Brain microvascular endothelial cell (primary cell): ENCODE measurements at regions not wholly inside any gene's neighbourhood (a gene's known extent, or its start where the extent isn't known, plus 50 kb on each side); places are given as distances from the start of the nearest gene placed in this dataset.

ENCODE experiments used
- DNase-seq: peaks from one replicate; pipeline ENCODE4 v3.0.0-alpha.2; 2020
- H3K27ac ChIP-seq: fragments of 250-450 bp; sonication (Bioruptor Pico); 2 replicates; pipeline ENCODE4 v1.5.1; 2020; ENCODE audit warnings: mild to moderate bottlenecking, moderate library complexity
- H3K27me3 ChIP-seq: fragments of 250-450 bp; sonication (Bioruptor Pico); replicated peaks from 2 replicates; pipeline ENCODE4 v1.5.1; 2020; ENCODE audit warnings: mild to moderate bottlenecking
- H3K36me3 ChIP-seq: fragments of 250-450 bp; sonication (Bioruptor Pico); replicated peaks from 2 replicates; pipeline ENCODE4 v1.5.1; 2020; ENCODE audit warnings: mild to moderate bottlenecking
- H3K4me3 ChIP-seq: 2 replicates; pipeline ENCODE4 v1.5.1; 2011; ENCODE audit warnings: low read depth, mild to moderate bottlenecking, control low read depth, low read length, moderate library complexity
- in situ Hi-C: cut with HindIII; loops from 2 replicates; pipeline ENCODE4 v1.10.0; 2017; ENCODE audit warnings: low sequenced_read_pairs, low pct_ligation_motif_present
- TF ChIP-seq, protein P1 (sequence below): IDR thresholded peaks from 2 replicates; pipeline ENCODE4 v1.5.1; 2011; ENCODE audit warnings: low read depth, mild to moderate bottlenecking, moderate library complexity, low read length, control low read depth, inconsistent platforms; ENCODE audit errors: missing control alignments

DNA sequence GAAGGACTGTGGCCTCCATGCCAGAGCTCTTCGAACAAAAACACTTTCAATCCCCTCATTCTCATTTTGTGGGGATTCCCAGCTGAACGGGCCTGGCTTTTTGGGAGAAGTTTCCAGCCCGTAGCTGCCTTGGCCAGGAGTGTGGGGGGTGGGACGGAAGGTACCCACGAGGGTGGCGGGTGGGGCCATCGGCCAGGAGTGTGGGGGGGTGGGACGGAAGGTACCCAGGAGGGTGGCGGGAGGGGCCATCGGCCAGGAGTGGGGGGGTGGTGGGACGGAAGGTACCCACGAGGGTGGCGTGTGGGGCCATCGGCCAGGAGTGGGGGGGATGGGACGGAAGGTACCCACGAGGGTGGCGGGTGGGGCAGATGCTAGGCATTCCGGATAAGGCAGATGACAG is 71.7 kb upstream of the ZBTB18 start:
- TF ChIP-seq, protein P1, sequence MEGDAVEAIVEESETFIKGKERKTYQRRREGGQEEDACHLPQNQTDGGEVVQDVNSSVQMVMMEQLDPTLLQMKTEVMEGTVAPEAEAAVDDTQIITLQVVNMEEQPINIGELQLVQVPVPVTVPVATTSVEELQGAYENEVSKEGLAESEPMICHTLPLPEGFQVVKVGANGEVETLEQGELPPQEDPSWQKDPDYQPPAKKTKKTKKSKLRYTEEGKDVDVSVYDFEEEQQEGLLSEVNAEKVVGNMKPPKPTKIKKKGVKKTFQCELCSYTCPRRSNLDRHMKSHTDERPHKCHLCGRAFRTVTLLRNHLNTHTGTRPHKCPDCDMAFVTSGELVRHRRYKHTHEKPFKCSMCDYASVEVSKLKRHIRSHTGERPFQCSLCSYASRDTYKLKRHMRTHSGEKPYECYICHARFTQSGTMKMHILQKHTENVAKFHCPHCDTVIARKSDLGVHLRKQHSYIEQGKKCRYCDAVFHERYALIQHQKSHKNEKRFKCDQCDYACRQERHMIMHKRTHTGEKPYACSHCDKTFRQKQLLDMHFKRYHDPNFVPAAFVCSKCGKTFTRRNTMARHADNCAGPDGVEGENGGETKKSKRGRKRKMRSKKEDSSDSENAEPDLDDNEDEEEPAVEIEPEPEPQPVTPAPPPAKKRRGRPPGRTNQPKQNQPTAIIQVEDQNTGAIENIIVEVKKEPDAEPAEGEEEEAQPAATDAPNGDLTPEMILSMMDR = no peak
- Histone ChIP-seq H3K27me3 (no peaks in the 10 kb centered on the region), H3K27ac (no peak overlapping the region), H3K4me3 (no peak overlapping the region), H3K36me3 (no peaks in the 10 kb centered on the region)
- in situ Hi-C loops = no loop called here
- no peak for DNase-seq

DNA sequence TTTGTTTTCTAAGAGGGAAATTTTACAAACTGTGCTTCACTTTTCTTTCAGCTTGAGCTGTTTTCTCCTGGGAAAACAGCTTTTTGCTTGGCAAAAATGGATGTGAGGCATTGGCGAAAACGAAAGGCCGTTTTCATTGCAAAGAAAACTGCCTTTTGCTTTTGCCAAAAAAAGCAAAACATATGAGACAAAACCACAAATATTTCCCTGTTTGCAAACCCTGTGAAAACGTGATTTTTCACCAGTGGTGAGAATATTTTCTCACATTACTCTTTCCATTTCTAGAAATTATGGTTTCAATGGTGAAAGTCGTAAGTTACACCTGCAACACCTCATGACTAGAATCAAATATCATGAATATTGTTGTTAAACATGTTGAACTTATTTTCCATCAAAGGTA is 74.0 kb upstream of the ZBTB18 start:
- Histone ChIP-seq H3K4me3 (no peak overlapping the region), H3K36me3 (no peaks in the 10 kb centered on the region), H3K27ac (no peak overlapping the region), H3K27me3 (no peaks in the 10 kb centered on the region)
- in situ Hi-C loops = no loop called here
- TF ChIP-seq, protein P1 = no peak
- peak; percentile 39 for DNase-seq

DNA sequence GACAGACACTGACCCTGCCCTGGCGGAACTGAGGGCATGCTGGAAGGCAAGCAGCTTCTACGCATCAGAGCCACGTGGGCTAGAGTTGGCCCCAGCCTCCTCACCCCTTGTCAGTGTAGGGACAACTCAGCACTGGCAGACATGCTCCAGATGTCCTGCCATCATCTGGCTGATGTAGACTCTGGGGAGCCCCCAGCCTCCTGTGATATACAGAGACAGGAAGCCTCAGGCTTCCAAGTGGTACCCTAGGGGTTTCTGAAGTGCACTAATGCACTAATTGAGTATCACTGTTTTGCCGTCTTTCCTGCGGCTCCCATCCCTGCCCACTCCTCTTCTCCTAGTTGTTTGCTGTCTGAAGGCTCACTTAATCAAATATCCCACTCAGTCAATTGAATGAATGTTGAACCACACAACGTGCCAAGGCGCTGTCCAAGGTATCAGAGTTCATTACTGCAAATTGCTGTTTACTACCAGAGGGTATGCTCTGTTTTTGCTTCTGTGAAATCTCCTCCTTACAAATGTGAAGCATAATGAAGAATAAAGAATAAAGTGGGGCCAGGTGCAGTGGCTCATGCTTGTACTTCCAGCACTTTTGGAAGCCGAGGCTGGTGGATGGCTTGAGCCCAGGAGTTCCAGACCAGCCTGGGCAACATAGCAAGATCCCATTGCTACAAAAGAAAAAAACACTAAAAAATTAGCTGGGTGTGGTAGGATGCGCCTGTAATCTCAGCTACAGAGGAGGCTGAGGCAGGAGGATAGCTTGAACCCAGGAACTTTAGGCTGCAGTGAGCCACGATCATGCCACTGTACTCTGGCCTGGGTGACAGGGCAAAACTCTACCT is 76.4 kb upstream of the ZBTB18 start:
- Histone ChIP-seq H3K36me3 (no peaks in the 10 kb centered on the region), H3K4me3 (no peak overlapping the region), H3K27ac (no peak overlapping the region), H3K27me3 (no peaks in the 10 kb centered on the region)
- DNase-seq = peak; percentile 16
- in situ Hi-C loops = no loop called here
- TF ChIP-seq, protein P1 = no peak

DNA sequence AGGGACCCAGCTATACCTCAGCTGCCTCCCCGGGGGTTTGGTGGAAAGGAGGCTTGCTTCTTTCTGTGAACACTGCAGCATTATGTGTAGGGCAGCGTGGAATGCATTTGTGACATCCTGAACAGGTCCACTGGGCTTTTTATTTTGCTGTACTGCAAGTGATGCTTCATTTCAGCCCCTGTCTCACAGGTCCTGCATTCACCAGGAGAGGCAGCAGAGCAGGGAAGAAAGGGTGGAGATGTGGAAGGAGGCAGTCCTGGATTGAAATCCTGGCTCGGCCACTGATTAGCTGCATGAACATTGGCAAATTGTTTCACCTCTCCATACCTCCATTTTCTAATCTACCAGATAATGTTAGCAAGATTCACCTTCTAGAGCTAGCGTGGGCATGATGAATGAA is 77.9 kb upstream of the ZBTB18 start:
- Histone ChIP-seq H3K27ac (no peak overlapping the region), H3K27me3 (no peaks in the 10 kb centered on the region), H3K36me3 (no peaks in the 10 kb centered on the region), H3K4me3 (no peak overlapping the region)
- TF ChIP-seq, protein P1 = peak; percentile 15
- in situ Hi-C loops = no loop called here
- DNase-seq = no peak

DNA sequence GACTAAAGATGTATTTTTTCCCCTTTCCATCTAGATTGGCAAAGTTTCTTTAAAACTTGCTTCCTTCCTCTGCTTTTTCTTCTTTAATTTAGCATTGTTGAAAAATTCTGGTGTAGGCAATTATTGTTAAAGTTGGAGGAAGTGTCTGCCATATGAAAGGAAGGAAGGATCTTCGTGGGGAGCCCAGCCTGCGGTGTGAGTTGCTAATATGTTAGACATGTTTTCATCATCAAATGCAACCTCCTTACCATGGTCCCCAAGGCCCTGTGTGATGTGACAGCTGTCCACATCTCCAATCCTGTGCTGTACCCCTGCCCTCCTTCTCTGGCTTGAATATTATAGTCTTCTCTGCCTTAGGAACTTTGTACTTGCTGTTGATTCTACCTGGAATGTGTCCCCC is 81.0 kb upstream of the ZBTB18 start:
- Histone ChIP-seq H3K27me3 (no peaks in the 10 kb centered on the region), H3K27ac (no peak overlapping the region), H3K4me3 (no peak overlapping the region), H3K36me3 (no peaks in the 10 kb centered on the region)
- TF ChIP-seq, protein P1 = no peak
- no peak for DNase-seq
- in situ Hi-C loops = no loop called here

DNA sequence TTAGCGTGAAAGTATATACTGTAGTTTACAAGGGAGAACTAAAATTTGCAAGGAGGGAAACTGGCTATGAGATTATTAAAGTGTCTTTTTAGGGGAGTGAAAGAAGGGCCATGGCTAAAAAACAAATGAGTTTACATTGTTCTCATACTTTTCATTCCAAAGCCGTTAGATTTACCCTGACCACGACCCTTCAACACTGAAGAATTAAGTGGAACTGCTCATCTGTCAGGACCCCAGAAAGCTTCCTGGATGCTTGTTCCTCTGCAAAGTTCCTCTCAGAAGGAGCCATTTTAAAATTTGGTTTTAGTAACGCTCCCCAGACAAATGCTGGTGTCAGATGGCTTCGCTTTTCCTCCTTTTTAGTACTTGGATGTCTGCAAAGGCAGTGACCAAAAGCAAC is 82.7 kb upstream of the ZBTB18 start:
- H3K27me3 ChIP-seq = no peaks in the 10 kb centered on the region
- in situ Hi-C loops = no loop called here
- DNase-seq = peak; percentile 24

More for the DNA sequence above, 82.7 kb upstream of the ZBTB18 start:
- Histone ChIP-seq H3K27ac (no peak overlapping the region), H3K4me3 (no peak overlapping the region), H3K36me3 (no peaks in the 10 kb centered on the region)
- TF ChIP-seq, protein P1 = no peak
